ENCODE measurements at regions not wholly inside any gene's neighbourhood (a gene's known extent, or its start where the extent isn't known, plus 50 kb on each side); places are given as distances from the start of the nearest gene placed in this dataset.

DNA sequence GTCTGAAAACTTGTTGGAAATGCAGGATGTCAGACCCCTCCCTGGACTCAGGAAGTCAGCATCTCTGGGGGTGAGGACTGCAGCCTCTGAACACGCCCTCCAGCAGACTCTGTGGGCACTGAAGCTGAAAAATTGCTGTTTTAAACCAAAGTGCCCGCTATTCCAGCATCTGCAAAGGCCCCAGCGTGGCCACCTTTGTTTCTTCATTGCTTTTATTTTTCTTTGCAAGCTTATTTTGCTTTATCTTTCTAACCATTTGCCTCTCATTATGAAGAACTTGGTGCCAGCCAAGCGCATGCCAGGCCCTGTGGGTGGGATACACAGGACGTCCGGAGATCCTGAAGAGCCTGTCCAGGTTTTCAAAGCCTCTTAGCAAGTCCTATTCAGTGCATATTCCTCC is 203.9 kb upstream of the CST7 start:
- Histone ChIP-seq H3K9me3 (ENCODE audit: control insufficient read depth in 2 of 2, insufficient read depth in 1 of 2, low read depth in 1 of 2, low read length in 1 of 2) (no peaks in the 10 kb centered on the region), H3K27me3 (ENCODE audit: control insufficient read depth in 1 of 2, insufficient read depth in 2 of 2, low read length in 2 of 2) (no peaks in the 10 kb centered on the region), H3K36me3 (ENCODE audit: control insufficient read depth in 2 of 2, insufficient read depth in 2 of 2, low read length in 1 of 2) (no peaks in the 10 kb centered on the region), H3K4me3 (ENCODE audit: low read depth in 1 of 2, low read length in 2 of 2) (no peak overlapping the region), H3K27ac (ENCODE audit: low read depth in 2 of 2, low read length in 1 of 2) (no peak overlapping the region), H3K4me1 (ENCODE audit: control insufficient read depth in 2 of 2, insufficient read depth in 2 of 2, low read length in 1 of 2) (peaks cover 0 to 10% of the 10 kb centered on the region in 2 donors)
- WGBS, 2 donors = 76 to 80% methylated on average over 6 of the region's 6 CpGs

DNA sequence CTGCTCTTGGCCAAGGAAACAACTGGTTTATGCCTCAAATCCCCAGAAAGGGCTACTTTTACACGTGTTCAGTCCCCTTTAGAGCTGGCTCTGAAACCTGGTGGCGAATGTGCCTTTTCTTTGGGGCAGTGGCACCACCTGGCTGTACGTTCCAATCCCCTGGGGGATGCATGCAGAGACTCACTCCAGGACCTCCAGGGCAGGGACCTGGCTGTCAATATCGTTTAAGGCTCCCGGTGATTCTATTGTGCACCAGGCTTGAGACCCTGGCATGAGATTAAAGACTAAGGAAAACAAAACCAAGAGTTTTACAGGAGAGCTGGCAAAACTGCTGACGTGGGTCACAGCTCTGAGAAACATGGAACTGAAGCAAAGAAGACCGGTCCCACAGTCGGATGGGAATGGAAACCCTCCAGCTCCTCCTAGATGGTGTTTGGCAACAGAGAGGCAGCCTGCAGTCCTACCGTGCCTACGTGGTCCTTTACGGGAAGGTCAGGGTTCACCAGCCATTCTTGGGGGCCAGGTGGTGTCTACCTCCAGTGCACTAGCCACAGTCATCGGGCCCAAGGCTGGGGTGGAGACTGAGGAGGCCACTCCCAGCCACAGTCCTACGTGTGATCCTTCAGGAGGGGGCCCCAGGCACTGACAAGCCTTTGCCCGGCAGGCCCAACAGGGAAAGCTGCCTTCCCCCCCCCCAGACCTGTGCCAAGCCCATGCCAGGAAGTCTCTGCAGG is 203.3 kb upstream of the CST7 start:
- no peaks in the 10 kb centered on the region for H3K27me3 ChIP-seq (ENCODE audit: control insufficient read depth in 1 of 2, insufficient read depth in 2 of 2, low read length in 2 of 2)
- no peaks in the 10 kb centered on the region for H3K9me3 ChIP-seq (ENCODE audit: control insufficient read depth in 2 of 2, insufficient read depth in 1 of 2, low read depth in 1 of 2, low read length in 1 of 2)
- 51 to 59% methylated on average over 13 to 14 of the region's 14 CpGs for WGBS, 2 donors
- H3K4me1 ChIP-seq (ENCODE audit: control insufficient read depth in 2 of 2, insufficient read depth in 2 of 2, low read length in 1 of 2) = peaks cover 0 to 10% of the 10 kb centered on the region in 2 donors
- no peak overlapping the region for H3K4me3 ChIP-seq (ENCODE audit: low read depth in 1 of 2, low read length in 2 of 2)
- no peaks in the 10 kb centered on the region for H3K36me3 ChIP-seq (ENCODE audit: control insufficient read depth in 2 of 2, insufficient read depth in 2 of 2, low read length in 1 of 2)
- H3K27ac ChIP-seq (ENCODE audit: low read depth in 2 of 2, low read length in 1 of 2) = no peak overlapping the region

DNA sequence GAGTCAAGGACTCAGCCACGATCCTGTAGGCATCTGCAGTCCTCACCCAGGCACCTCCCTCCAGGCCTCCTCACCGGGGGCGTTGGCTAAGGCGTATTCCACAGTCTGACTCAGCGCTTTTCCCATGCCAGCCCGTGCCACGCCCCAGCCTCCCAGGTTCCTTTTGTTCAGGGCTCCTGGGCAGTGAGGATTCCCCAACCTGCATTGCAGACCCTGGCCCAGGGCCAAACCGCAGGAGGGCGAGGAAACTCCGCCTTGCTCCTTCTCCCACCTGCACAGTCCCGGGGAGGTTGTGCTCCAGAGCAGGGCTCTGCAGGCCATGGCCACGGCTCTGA is 202.8 kb upstream of the CST7 start:
- WGBS, 2 donors = 45 to 46% methylated on average over 12 of the region's 12 CpGs
- Histone ChIP-seq H3K36me3 (ENCODE audit: control insufficient read depth in 2 of 2, insufficient read depth in 2 of 2, low read length in 1 of 2) (no peaks in the 10 kb centered on the region), H3K4me1 (ENCODE audit: control insufficient read depth in 2 of 2, insufficient read depth in 2 of 2, low read length in 1 of 2) (peaks cover 0 to 10% of the 10 kb centered on the region in 2 donors), H3K9me3 (ENCODE audit: control insufficient read depth in 2 of 2, insufficient read depth in 1 of 2, low read depth in 1 of 2, low read length in 1 of 2) (no peaks in the 10 kb centered on the region), H3K27me3 (ENCODE audit: control insufficient read depth in 1 of 2, insufficient read depth in 2 of 2, low read length in 2 of 2) (no peaks in the 10 kb centered on the region), H3K27ac (ENCODE audit: low read depth in 2 of 2, low read length in 1 of 2) (peak overlapping the region in 1 of 2 donors; percentile 8), H3K4me3 (ENCODE audit: low read depth in 1 of 2, low read length in 2 of 2) (no peak overlapping the region)

DNA sequence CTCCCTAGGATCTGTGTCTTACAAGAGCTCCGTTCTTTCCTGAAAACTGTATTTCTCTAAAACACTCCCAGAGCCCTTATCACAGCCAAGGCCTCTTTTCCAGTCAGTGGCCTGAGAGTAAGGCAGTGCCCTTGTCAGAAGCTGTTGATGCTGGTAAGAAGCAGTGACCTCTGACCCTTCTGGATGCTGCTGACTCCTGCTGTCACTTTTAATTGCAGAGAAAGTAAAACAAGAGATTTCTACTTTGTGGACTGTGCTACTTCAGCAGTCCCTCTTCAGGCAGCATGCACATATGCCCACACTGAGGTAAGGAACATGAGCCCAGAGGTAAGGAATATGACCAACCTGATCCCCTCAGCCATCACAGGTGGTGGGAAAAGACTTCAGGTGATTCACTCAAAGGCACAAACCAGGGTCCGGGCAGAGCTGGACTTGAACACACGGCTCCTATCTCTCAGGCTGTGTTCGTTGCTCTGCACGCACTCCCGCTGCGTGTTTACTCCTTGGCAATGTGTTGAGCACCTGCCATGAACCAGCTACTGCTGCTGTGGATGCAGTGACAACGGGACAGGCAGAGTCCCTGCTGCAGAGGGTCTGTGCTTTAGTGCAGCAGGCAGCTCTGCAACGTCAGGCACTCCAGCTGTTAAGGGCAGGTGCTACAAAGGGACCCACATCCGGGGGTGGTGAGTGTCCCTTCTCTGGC is 201.9 kb upstream of the CST7 start:
- H3K27ac ChIP-seq (ENCODE audit: low read depth in 2 of 2, low read length in 1 of 2) = no peak overlapping the region
- H3K4me1 ChIP-seq (ENCODE audit: control insufficient read depth in 2 of 2, insufficient read depth in 2 of 2, low read length in 1 of 2) = peaks cover 0 to 10% of the 10 kb centered on the region in 2 donors
- H3K27me3 ChIP-seq (ENCODE audit: control insufficient read depth in 1 of 2, insufficient read depth in 2 of 2, low read length in 2 of 2) = no peaks in the 10 kb centered on the region
- H3K4me3 ChIP-seq (ENCODE audit: low read depth in 1 of 2, low read length in 2 of 2) = no peak overlapping the region
- WGBS, 2 donors = 76 to 79% methylated on average over 10 of the region's 10 CpGs
- no peaks in the 10 kb centered on the region for H3K9me3 ChIP-seq (ENCODE audit: control insufficient read depth in 2 of 2, insufficient read depth in 1 of 2, low read depth in 1 of 2, low read length in 1 of 2)
- no peaks in the 10 kb centered on the region for H3K36me3 ChIP-seq (ENCODE audit: control insufficient read depth in 2 of 2, insufficient read depth in 2 of 2, low read length in 1 of 2)

DNA sequence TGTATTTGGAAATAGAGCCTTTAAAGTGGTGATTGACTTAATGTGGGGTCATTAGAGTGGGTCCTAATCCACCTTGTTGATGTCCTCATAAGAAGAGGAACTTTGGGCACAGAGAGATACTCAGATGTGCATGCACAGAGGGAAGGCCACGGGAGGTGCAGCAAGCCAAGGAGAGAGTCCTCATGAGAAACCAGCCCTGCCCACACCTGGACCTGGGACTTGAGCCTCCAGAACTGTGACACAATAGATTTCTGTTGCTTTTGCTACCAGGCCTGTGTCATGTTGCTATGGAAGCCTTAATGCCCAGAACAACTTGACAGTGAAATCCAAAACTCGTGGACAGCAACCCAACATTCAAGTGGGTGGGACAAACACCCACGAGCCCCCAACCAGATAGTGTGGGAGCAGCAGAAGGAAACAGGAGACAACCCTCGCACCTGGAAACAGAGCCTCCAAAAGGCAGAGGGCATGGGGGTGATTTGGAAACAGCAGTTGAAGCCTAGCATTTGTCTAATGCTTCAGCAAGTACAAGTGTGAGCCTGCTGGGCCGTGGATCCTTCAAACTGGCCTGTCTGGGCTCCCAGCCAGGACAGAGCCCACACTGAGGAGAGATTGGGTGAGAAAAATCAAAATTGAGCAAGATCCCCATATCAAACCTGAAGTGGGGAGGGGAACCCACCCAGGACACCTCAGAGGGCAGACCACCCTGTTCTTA is 201.0 kb upstream of the CST7 start:
- Histone ChIP-seq H3K9me3 (ENCODE audit: control insufficient read depth in 2 of 2, insufficient read depth in 1 of 2, low read depth in 1 of 2, low read length in 1 of 2) (no peaks in the 10 kb centered on the region), H3K4me1 (ENCODE audit: control insufficient read depth in 2 of 2, insufficient read depth in 2 of 2, low read length in 1 of 2) (peaks cover 2 to 10% of the 10 kb centered on the region in 2 donors)
- 71 to 82% methylated on average over 5 of the region's 5 CpGs for WGBS, 2 donors

DNA sequence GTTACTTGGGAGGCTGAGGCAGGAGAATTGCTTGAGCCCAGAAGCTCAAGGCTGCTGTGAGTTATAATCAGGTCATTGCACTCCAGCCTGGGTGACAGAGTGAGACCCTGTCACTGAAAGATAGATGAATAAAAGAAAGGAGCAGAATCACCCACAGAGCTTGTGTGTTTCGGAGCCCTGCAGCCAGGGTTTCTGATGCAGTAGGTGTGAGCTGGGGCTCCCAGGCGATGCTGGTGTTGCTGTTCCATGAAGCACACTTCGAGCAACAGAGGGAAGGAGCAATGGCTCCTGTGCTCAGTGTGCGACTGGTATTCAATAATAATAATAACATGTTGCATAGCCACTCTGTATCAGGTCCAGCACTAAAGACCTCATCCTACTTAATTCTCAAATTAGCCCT is 197.5 kb upstream of the CST7 start:
- Histone ChIP-seq H3K36me3 (ENCODE audit: control insufficient read depth in 2 of 2, insufficient read depth in 2 of 2, low read length in 1 of 2) (no peaks in the 10 kb centered on the region), H3K4me1 (ENCODE audit: control insufficient read depth in 2 of 2, insufficient read depth in 2 of 2, low read length in 1 of 2) (peaks cover 0 to 2% of the 10 kb centered on the region in 2 donors), H3K27ac (ENCODE audit: low read depth in 2 of 2, low read length in 1 of 2) (no peak overlapping the region), H3K9me3 (ENCODE audit: control insufficient read depth in 2 of 2, insufficient read depth in 1 of 2, low read depth in 1 of 2, low read length in 1 of 2) (no peaks in the 10 kb centered on the region), H3K27me3 (ENCODE audit: control insufficient read depth in 1 of 2, insufficient read depth in 2 of 2, low read length in 2 of 2) (no peaks in the 10 kb centered on the region), H3K4me3 (ENCODE audit: low read depth in 1 of 2, low read length in 2 of 2) (no peak overlapping the region)
- WGBS, 2 donors = 90 to 94% methylated on average over 4 of the region's 4 CpGs

More for the DNA sequence above, 201.0 kb upstream of the CST7 start:
- no peak overlapping the region for H3K27ac ChIP-seq (ENCODE audit: low read depth in 2 of 2, low read length in 1 of 2)
- no peak overlapping the region for H3K4me3 ChIP-seq (ENCODE audit: low read depth in 1 of 2, low read length in 2 of 2)
- no peaks in the 10 kb centered on the region for H3K27me3 ChIP-seq (ENCODE audit: control insufficient read depth in 1 of 2, insufficient read depth in 2 of 2, low read length in 2 of 2)
- H3K36me3 ChIP-seq (ENCODE audit: control insufficient read depth in 2 of 2, insufficient read depth in 2 of 2, low read length in 1 of 2) = no peaks in the 10 kb centered on the region

DNA sequence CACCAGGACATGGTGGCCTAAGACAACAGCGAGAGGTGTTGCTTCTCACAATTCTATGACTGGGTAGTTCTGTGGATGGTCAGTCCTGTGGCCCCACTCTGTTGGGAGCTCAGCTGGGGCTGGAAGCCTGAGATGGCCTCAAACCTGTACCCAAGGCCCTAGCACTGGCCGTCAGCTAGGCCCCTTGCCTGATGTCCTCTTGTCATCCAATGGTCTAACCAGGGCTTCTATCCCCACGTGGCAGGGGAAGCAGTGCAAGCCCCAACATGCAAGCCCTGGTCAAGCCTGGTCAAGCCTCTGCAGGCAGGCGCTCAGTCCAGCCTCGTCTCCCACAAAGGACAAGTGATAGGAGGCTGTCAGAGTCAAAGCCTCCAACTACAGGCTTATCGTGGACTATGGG is 196.5 kb upstream of the CST7 start:
- 76 to 79% methylated on average over 6 of the region's 6 CpGs for WGBS, 2 donors
- Histone ChIP-seq H3K9me3 (ENCODE audit: control insufficient read depth in 2 of 2, insufficient read depth in 1 of 2, low read depth in 1 of 2, low read length in 1 of 2) (no peaks in the 10 kb centered on the region), H3K27ac (ENCODE audit: low read depth in 2 of 2, low read length in 1 of 2) (no peak overlapping the region), H3K27me3 (ENCODE audit: control insufficient read depth in 1 of 2, insufficient read depth in 2 of 2, low read length in 2 of 2) (no peaks in the 10 kb centered on the region), H3K36me3 (ENCODE audit: control insufficient read depth in 2 of 2, insufficient read depth in 2 of 2, low read length in 1 of 2) (no peaks in the 10 kb centered on the region), H3K4me3 (ENCODE audit: low read depth in 1 of 2, low read length in 2 of 2) (no peak overlapping the region), H3K4me1 (ENCODE audit: control insufficient read depth in 2 of 2, insufficient read depth in 2 of 2, low read length in 1 of 2) (peaks cover 0 to 2% of the 10 kb centered on the region in 2 donors)

DNA sequence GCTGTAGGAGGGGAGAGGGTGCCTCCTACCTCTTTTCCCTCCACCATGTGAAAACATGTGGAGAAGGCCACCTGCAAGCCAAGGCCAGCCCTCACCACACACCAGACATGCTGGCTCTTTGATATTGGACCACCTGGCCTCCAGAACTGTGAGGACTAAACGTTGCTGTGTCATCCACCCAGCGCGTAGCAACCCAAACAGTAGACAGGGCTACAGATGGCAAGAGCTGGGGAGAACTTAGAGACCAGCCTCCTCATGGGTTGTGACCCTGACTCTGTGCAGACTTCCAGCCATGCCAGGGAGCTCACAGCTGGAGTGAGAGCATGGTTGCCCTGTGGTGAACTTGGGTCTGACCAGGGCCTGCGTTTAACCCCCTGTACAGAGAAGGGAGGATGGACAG is 195.9 kb upstream of the CST7 start:
- H3K9me3 ChIP-seq (ENCODE audit: control insufficient read depth in 2 of 2, insufficient read depth in 1 of 2, low read depth in 1 of 2, low read length in 1 of 2) = no peaks in the 10 kb centered on the region
- WGBS, 2 donors = 72 to 83% methylated on average over 4 of the region's 4 CpGs
- peaks cover 0 to 2% of the 10 kb centered on the region in 2 donors for H3K4me1 ChIP-seq (ENCODE audit: control insufficient read depth in 2 of 2, insufficient read depth in 2 of 2, low read length in 1 of 2)
- no peaks in the 10 kb centered on the region for H3K27me3 ChIP-seq (ENCODE audit: control insufficient read depth in 1 of 2, insufficient read depth in 2 of 2, low read length in 2 of 2)
- no peak overlapping the region for H3K4me3 ChIP-seq (ENCODE audit: low read depth in 1 of 2, low read length in 2 of 2)
- no peak overlapping the region for H3K27ac ChIP-seq (ENCODE audit: low read depth in 2 of 2, low read length in 1 of 2)
- no peaks in the 10 kb centered on the region for H3K36me3 ChIP-seq (ENCODE audit: control insufficient read depth in 2 of 2, insufficient read depth in 2 of 2, low read length in 1 of 2)

DNA sequence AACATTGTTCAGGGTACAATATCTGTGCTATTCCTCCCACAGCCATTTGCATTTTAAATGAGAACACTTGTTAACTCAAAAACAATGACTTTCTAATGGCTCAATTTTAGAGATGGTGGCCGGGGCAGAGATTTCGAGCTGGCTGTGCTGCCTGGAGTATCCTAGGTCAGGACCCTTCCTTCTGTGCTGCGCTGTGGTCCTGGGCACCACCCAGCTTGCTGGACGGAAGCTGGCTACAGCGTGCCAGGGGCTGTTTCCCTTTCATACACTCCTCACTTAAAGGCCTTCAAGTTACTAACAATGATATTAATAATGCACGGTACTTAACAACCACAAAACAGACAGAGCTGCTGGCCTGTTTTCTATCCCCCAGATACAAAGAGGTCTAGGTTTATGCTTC is 194.4 kb upstream of the CST7 start:
- 78 to 80% methylated on average over 6 of the region's 6 CpGs for WGBS, 2 donors
- no peaks in the 10 kb centered on the region for H3K36me3 ChIP-seq (ENCODE audit: control insufficient read depth in 2 of 2, insufficient read depth in 2 of 2, low read length in 1 of 2)
- no peaks in the 10 kb centered on the region for H3K27me3 ChIP-seq (ENCODE audit: control insufficient read depth in 1 of 2, insufficient read depth in 2 of 2, low read length in 2 of 2)
- no peak overlapping the region for H3K27ac ChIP-seq (ENCODE audit: low read depth in 2 of 2, low read length in 1 of 2)
- H3K4me1 ChIP-seq (ENCODE audit: control insufficient read depth in 2 of 2, insufficient read depth in 2 of 2, low read length in 1 of 2) = peaks cover 0 to 2% of the 10 kb centered on the region in 2 donors
- H3K4me3 ChIP-seq (ENCODE audit: low read depth in 1 of 2, low read length in 2 of 2) = no peak overlapping the region
- H3K9me3 ChIP-seq (ENCODE audit: control insufficient read depth in 2 of 2, insufficient read depth in 1 of 2, low read depth in 1 of 2, low read length in 1 of 2) = no peaks in the 10 kb centered on the region
